ENCODE measurements at regions not wholly inside any gene's neighbourhood (a gene's known extent, or its start where the extent isn't known, plus 50 kb on each side); places are given as distances from the start of the nearest gene placed in this dataset.

- ChIA-PET POLR2A (no interaction called here), CTCF (no interaction called here)
- TF ChIP-seq MXI1 (IDR thresholded peaks at IDR 0.05; ENCODE audit: low read depth, low read length), result no peak
- TF ChIP-seq MAX (IDR thresholded peaks at IDR 0.05; ENCODE audit: low read depth), result no peak
- no peak for TF ChIP-seq EP300 (IDR thresholded peaks at IDR 0.05; ENCODE audit: borderline replicate concordance in 1 of 2, low read depth in 1 of 2, low read length in 1 of 2)
- no peak for TF ChIP-seq GABPA (IDR thresholded peaks at IDR 0.05; ENCODE audit: low read depth)
- no peak for TF ChIP-seq TAF1 (IDR thresholded peaks at IDR 0.05; ENCODE audit: borderline replicate concordance, low read depth, low read length)
- no peak for TF ChIP-seq MEF2A (IDR thresholded peaks at IDR 0.05; ENCODE audit: borderline replicate concordance, low read depth)
- no peak for TF ChIP-seq CTCF (IDR thresholded peaks at IDR 0.05)
- no peak for TF ChIP-seq FOSL2 (IDR thresholded peaks at IDR 0.05; ENCODE audit: borderline replicate concordance, low read depth)
- TF ChIP-seq NFIC (IDR thresholded peaks at IDR 0.05; ENCODE audit: borderline replicate concordance), result no peak
- no peak for TF ChIP-seq RFX5 (IDR thresholded peaks at IDR 0.05; ENCODE audit: low read length)
- TF ChIP-seq GATA2 (CRISPR knock-in tag; IDR thresholded peaks at IDR 0.05), result no peak
- TF ChIP-seq NRF1 (IDR thresholded peaks at IDR 0.05; ENCODE audit: low read depth, low read length), result no peak
- no peak for TF ChIP-seq EZH2phosphoT487 (IDR thresholded peaks at IDR 0.05; ENCODE audit: borderline replicate concordance, low read depth)
- Histone ChIP-seq H3K9me3 (peaks cover 10% of the 10 kb centered on the region; the same call in 1 of the 2 replicates), H3K9ac (no peak overlapping the region), H3K27ac (ENCODE audit: low read depth in 2 of 2, low read length in 1 of 2) (no peak overlapping the region), H3K9me2 (no peaks in the 10 kb centered on the region), H3K27me3 (ENCODE audit: insufficient read depth) (no peaks in the 10 kb centered on the region), H3K4me1 (ENCODE audit: control insufficient read depth in 1 of 2, insufficient read depth in 2 of 2, low read depth in 1 of 2, low read length in 1 of 2) (no peaks in the 10 kb centered on the region), H4K20me1 (ENCODE audit: insufficient read depth) (no peaks in the 10 kb centered on the region), H3K4me3 (ENCODE audit: low read depth in 2 of 2, low read length in 1 of 2) (no peak overlapping the region), H2AFZ (ENCODE audit: low read depth) (no peak overlapping the region), H3F3A (replicated peaks; ENCODE audit: insufficient read depth) (no peaks in the 10 kb centered on the region), H3K4me2 (no peak overlapping the region), H3K36me3 (replicated peaks in 1 of 2; ENCODE audit: control insufficient read depth in 1 of 2, insufficient read depth in 2 of 2, low read length in 1 of 2) (no peaks in the 10 kb centered on the region), H3K79me2 (ENCODE audit: insufficient read depth) (no peaks in the 10 kb centered on the region)
- WGBS (ENCODE audit: low lambda C conversion rate), result 8% methylated on average over 2 of the region's 2 CpGs
- no peak for DNase-seq
Observed at GRCh38 chr2:2597712-2598111, 266.6 kb upstream of the MYT1L start.

GRCh38 chr2:2591542-2591940, 260.5 kb upstream of the MYT1L start:
- Histone ChIP-seq H3K79me2 (ENCODE audit: insufficient read depth) (no peaks in the 10 kb centered on the region), H2AFZ (ENCODE audit: low read depth) (no peak overlapping the region), H3K27me3 (ENCODE audit: insufficient read depth) (no peaks in the 10 kb centered on the region), H3F3A (replicated peaks; ENCODE audit: insufficient read depth) (no peaks in the 10 kb centered on the region), H3K9ac (no peak overlapping the region), H3K9me3 (peaks cover 10% of the 10 kb centered on the region; the same call in 1 of the 2 replicates), H4K20me1 (ENCODE audit: insufficient read depth) (no peaks in the 10 kb centered on the region), H3K4me2 (no peak overlapping the region), H3K27ac (ENCODE audit: low read depth in 2 of 2, low read length in 1 of 2) (no peak overlapping the region), H3K36me3 (replicated peaks in 1 of 2; ENCODE audit: control insufficient read depth in 1 of 2, insufficient read depth in 2 of 2, low read length in 1 of 2) (no peaks in the 10 kb centered on the region), H3K4me1 (ENCODE audit: control insufficient read depth in 1 of 2, insufficient read depth in 2 of 2, low read depth in 1 of 2, low read length in 1 of 2) (peaks cover 0 to 4% of the 10 kb centered on the region in 2 experiments; a peak in 1 of 4 replicates), H3K4me3 (ENCODE audit: low read depth in 2 of 2, low read length in 1 of 2) (no peak overlapping the region), H3K9me2 (no peaks in the 10 kb centered on the region)
- ChIA-PET CTCF (interaction anchor here (0.9 to 2.1 kb wide), 2 partner anchors 9 to 10 kb away, joined by 4 to 5 read pairs; no protein-coding TSS in a partner anchor), POLR2A (interaction anchor here (0.7 kb wide), 1 partner anchor 16 kb away, joined by 4 read pairs; no protein-coding TSS in a partner anchor)
- WGBS (ENCODE audit: low lambda C conversion rate), result 14% methylated on average over 6 of the region's 6 CpGs
- no peak for DNase-seq
- TF ChIP-seq GATA2 (CRISPR knock-in tag; IDR thresholded peaks at IDR 0.05), result no peak
- TF ChIP-seq MAX (IDR thresholded peaks at IDR 0.05; ENCODE audit: low read depth), result no peak
- no peak for TF ChIP-seq NFIC (IDR thresholded peaks at IDR 0.05; ENCODE audit: borderline replicate concordance)
- no peak for TF ChIP-seq RCOR1 (IDR thresholded peaks at IDR 0.05; ENCODE audit: low read length)
- TF ChIP-seq CHD2 (IDR thresholded peaks at IDR 0.05; ENCODE audit: low read length, partially characterized antibody), result no peak
- TF ChIP-seq YY1 (IDR thresholded peaks at IDR 0.05; ENCODE audit: low read depth), result no peak
- TF ChIP-seq EP300 (IDR thresholded peaks at IDR 0.05; ENCODE audit: borderline replicate concordance in 1 of 2, low read depth in 1 of 2, low read length in 1 of 2), result no peak
- TF ChIP-seq NRF1 (IDR thresholded peaks at IDR 0.05; ENCODE audit: low read depth, low read length), result no peak
- TF ChIP-seq FOSL2 (IDR thresholded peaks at IDR 0.05; ENCODE audit: borderline replicate concordance, low read depth), result no peak
- TF ChIP-seq JUND (IDR thresholded peaks at IDR 0.05), result no peak
- TF ChIP-seq USF2 (IDR thresholded peaks at IDR 0.05; ENCODE audit: borderline replicate concordance, low read depth, low read length), result no peak
- TF ChIP-seq RFX5 (IDR thresholded peaks at IDR 0.05; ENCODE audit: low read length), result no peak
- no peak for TF ChIP-seq SMC3 (IDR thresholded peaks at IDR 0.05; ENCODE audit: low read depth, low read length)
- no peak for TF ChIP-seq PBX3 (IDR thresholded peaks at IDR 0.05)
- TF ChIP-seq SIN3A (IDR thresholded peaks at IDR 0.05; ENCODE audit: borderline replicate concordance, low read depth, low read length), result no peak
- no peak for TF ChIP-seq ELF1 (IDR thresholded peaks at IDR 0.05)
- no peak for TF ChIP-seq RAD21 (IDR thresholded peaks at IDR 0.05; ENCODE audit: low read length)
- no peak for TF ChIP-seq USF1 (IDR thresholded peaks at IDR 0.05; ENCODE audit: borderline replicate concordance, low read depth)
